ENCODE measurements at regions not wholly inside any gene's neighbourhood (a gene's known extent, or its start where the extent isn't known, plus 50 kb on each side); places are given as distances from the start of the nearest gene placed in this dataset.

DNA sequence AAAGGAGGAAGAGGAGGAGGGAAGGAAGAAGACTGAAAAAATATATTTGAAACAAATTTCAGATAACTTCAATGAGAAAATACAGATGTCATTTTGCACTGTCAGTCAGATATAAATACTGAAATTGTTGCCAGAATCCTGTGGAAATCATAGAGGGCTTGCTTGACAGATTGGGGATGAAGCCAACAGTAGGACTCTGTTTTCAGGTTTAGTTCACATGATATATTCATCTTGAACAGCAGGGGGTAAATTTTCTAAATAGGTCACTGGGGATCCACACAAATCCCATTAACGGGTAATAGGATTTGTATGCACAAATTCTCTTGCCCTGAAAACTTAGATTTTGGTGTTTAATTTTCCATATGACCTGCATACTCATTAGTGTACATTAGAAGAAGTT lies 103.3 kb upstream of the PCDH18 start:
- Histone ChIP-seq H4K20me1 (ENCODE audit: insufficient read depth, low read length) (no peaks in the 10 kb centered on the region), H3K9me3 (replicated peaks in 1 of 2; ENCODE audit: control insufficient read depth in 1 of 2, insufficient read depth in 1 of 2, low read length in 2 of 2) (peaks cover 0 to 7% of the 10 kb centered on the region in 2 donors), H3K4me1 (ENCODE audit: control insufficient read depth in 1 of 2, insufficient read depth in 2 of 2, low read length in 2 of 2) (no peaks in the 10 kb centered on the region), H3K79me2 (ENCODE audit: insufficient read depth, low read length) (no peaks in the 10 kb centered on the region), H3K27ac (ENCODE audit: low read depth in 1 of 2, low read length in 2 of 2) (no peak overlapping the region), H3K4me2 (replicated peaks; ENCODE audit: extremely low read depth, low read length, poor library complexity, severe bottlenecking) (no peak overlapping the region), H3K36me3 (replicated peaks in 1 of 2; ENCODE audit: control insufficient read depth in 1 of 2, insufficient read depth in 2 of 2, low read length in 2 of 2) (no peaks in the 10 kb centered on the region), H3K9ac (ENCODE audit: insufficient read depth, low read length, poor library complexity, severe bottlenecking) (no peak overlapping the region), H3K27me3 (ENCODE audit: control insufficient read depth in 2 of 2, insufficient read depth in 2 of 2, low read length in 2 of 2) (no peaks in the 10 kb centered on the region), H2AFZ (ENCODE audit: insufficient read depth, low read depth, low read length, poor library complexity, severe bottlenecking) (no peak overlapping the region), H3K4me3 (replicated peaks in 1 of 3; ENCODE audit: low read depth in 2 of 3, low read length in 3 of 3) (no peak overlapping the region)
- intact Hi-C loops (cut with micrococcal nuclease), result no loop called here
- WGBS (ENCODE audit: insufficient coverage), result no CpG with 5 or more reads among the region's 1 CpG
- no peak for DNase-seq
- H3K4me1 Mint-ChIP-seq, result no peaks in the 10 kb centered on the region
- peaks cover 1 to 2% (median 2%) of the 10 kb centered on the region in 3 donors for H3K27me3 Mint-ChIP-seq (ENCODE audit: low read depth in 3 of 3)
- no peak overlapping the region for H3K27ac Mint-ChIP-seq
- peaks cover 0 to 9% (median 2%) of the 10 kb centered on the region in 7 donors for H3K9me3 Mint-ChIP-seq
- TF ChIP-seq, protein P1, sequence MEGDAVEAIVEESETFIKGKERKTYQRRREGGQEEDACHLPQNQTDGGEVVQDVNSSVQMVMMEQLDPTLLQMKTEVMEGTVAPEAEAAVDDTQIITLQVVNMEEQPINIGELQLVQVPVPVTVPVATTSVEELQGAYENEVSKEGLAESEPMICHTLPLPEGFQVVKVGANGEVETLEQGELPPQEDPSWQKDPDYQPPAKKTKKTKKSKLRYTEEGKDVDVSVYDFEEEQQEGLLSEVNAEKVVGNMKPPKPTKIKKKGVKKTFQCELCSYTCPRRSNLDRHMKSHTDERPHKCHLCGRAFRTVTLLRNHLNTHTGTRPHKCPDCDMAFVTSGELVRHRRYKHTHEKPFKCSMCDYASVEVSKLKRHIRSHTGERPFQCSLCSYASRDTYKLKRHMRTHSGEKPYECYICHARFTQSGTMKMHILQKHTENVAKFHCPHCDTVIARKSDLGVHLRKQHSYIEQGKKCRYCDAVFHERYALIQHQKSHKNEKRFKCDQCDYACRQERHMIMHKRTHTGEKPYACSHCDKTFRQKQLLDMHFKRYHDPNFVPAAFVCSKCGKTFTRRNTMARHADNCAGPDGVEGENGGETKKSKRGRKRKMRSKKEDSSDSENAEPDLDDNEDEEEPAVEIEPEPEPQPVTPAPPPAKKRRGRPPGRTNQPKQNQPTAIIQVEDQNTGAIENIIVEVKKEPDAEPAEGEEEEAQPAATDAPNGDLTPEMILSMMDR (IDR thresholded peaks at IDR 0.05), result no peak
- H3K36me3 Mint-ChIP-seq, result no peaks in the 10 kb centered on the region
- no peak overlapping the region for H3K4me3 Mint-ChIP-seq

DNA sequence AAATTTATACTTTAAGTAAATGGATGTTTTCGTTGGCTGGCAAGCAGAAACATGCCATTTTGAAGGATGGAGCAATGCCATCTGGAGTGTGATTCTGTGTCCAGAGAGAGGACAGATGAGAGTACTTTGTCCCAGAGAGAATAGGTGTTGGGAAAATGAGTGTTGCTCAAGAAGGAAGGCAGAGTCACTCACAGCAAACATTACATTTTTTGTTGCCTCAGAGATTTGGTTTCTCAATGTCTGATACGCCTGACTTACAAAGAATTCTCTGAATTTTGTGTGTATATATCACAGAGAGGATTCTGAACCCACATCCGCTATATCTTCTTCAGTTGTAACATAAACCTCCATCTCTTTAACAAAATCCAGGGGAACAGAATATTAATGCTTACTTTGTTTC lies 102.8 kb upstream of the PCDH18 start:
- H2AFZ ChIP-seq (ENCODE audit: insufficient read depth, low read depth, low read length, poor library complexity, severe bottlenecking), result no peak overlapping the region
- H3K4me3 ChIP-seq (replicated peaks in 1 of 3; ENCODE audit: low read depth in 2 of 3, low read length in 3 of 3), result no peak overlapping the region
- Mint-ChIP-seq H3K27ac (no peak overlapping the region), H3K9me3 (peaks cover 0 to 9% (median 2%) of the 10 kb centered on the region in 7 donors), H3K36me3 (no peaks in the 10 kb centered on the region), H3K27me3 (ENCODE audit: low read depth in 3 of 3) (peaks cover 1 to 2% (median 2%) of the 10 kb centered on the region in 3 donors), H3K4me1 (no peaks in the 10 kb centered on the region), H3K4me3 (no peak overlapping the region)
- TF ChIP-seq, protein P1 (IDR thresholded peaks at IDR 0.05), result no peak
- H4K20me1 ChIP-seq (ENCODE audit: insufficient read depth, low read length), result no peaks in the 10 kb centered on the region
- H3K27me3 ChIP-seq (ENCODE audit: control insufficient read depth in 2 of 2, insufficient read depth in 2 of 2, low read length in 2 of 2), result no peaks in the 10 kb centered on the region
- intact Hi-C loops (cut with micrococcal nuclease), result no loop called here
- H3K36me3 ChIP-seq (replicated peaks in 1 of 2; ENCODE audit: control insufficient read depth in 1 of 2, insufficient read depth in 2 of 2, low read length in 2 of 2), result no peaks in the 10 kb centered on the region
- no peaks in the 10 kb centered on the region for H3K4me1 ChIP-seq (ENCODE audit: control insufficient read depth in 1 of 2, insufficient read depth in 2 of 2, low read length in 2 of 2)
- peaks cover 0 to 7% of the 10 kb centered on the region in 2 donors for H3K9me3 ChIP-seq (replicated peaks in 1 of 2; ENCODE audit: control insufficient read depth in 1 of 2, insufficient read depth in 1 of 2, low read length in 2 of 2)
- no peak for DNase-seq
- H3K9ac ChIP-seq (ENCODE audit: insufficient read depth, low read length, poor library complexity, severe bottlenecking), result no peak overlapping the region
- no peak overlapping the region for H3K4me2 ChIP-seq (replicated peaks; ENCODE audit: extremely low read depth, low read length, poor library complexity, severe bottlenecking)
- 80% methylated on average over 1 of the region's 3 CpGs for WGBS (ENCODE audit: insufficient coverage)
- no peak overlapping the region for H3K27ac ChIP-seq (ENCODE audit: low read depth in 1 of 2, low read length in 2 of 2)
- no peaks in the 10 kb centered on the region for H3K79me2 ChIP-seq (ENCODE audit: insufficient read depth, low read length)
